ENCODE measurements at regions not wholly inside any gene's neighbourhood (a gene's known extent, or its start where the extent isn't known, plus 50 kb on each side); places are given as distances from the start of the nearest gene placed in this dataset.

DNA sequence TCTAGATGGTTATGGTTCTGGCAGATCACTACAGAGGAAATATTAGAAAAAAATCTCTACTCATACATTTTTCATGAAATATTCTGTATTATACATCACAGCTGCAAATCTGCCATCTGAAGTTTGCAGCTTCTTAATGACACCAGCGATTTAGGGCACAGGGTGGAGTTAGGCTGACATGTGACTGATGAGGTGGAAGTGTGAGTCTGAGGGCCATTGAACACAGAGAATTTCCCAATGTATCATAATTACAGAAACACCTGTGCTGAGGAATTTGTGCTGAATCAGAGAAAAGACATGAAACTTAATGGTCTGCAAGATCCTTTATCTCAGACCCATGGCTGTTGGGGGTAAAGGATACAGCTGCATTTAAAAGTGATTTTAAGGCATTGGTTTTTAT is 2025.6 kb upstream of the AGA start:
- Histone ChIP-seq H3K9me3 (no peaks in the 10 kb centered on the region), H3K36me3 (no peaks in the 10 kb centered on the region), H3K27ac (replicated peaks in 1 of 4) (no peak overlapping the region), H3K4me3 (no peak overlapping the region), H3K4me1 (no peaks in the 10 kb centered on the region), H3K27me3 (no peaks in the 10 kb centered on the region)
- no peak for DNase-seq (ENCODE audit: extremely low spot score)
- intact Hi-C loops (cut with DNase I): no loop called here
- 32% methylated on average over 1 of the region's 1 CpG for WGBS
- TF ChIP-seq EP300 (IDR thresholded peaks at IDR 0.05): no peak
- no peak for TF ChIP-seq POLR2A (IDR thresholded peaks at IDR 0.05; ENCODE audit: low read depth)
- TF ChIP-seq, protein P1, sequence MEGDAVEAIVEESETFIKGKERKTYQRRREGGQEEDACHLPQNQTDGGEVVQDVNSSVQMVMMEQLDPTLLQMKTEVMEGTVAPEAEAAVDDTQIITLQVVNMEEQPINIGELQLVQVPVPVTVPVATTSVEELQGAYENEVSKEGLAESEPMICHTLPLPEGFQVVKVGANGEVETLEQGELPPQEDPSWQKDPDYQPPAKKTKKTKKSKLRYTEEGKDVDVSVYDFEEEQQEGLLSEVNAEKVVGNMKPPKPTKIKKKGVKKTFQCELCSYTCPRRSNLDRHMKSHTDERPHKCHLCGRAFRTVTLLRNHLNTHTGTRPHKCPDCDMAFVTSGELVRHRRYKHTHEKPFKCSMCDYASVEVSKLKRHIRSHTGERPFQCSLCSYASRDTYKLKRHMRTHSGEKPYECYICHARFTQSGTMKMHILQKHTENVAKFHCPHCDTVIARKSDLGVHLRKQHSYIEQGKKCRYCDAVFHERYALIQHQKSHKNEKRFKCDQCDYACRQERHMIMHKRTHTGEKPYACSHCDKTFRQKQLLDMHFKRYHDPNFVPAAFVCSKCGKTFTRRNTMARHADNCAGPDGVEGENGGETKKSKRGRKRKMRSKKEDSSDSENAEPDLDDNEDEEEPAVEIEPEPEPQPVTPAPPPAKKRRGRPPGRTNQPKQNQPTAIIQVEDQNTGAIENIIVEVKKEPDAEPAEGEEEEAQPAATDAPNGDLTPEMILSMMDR (IDR thresholded peaks at IDR 0.05): no peak
- no peak for TF ChIP-seq POLR2AphosphoS5 (IDR thresholded peaks at IDR 0.05)

DNA sequence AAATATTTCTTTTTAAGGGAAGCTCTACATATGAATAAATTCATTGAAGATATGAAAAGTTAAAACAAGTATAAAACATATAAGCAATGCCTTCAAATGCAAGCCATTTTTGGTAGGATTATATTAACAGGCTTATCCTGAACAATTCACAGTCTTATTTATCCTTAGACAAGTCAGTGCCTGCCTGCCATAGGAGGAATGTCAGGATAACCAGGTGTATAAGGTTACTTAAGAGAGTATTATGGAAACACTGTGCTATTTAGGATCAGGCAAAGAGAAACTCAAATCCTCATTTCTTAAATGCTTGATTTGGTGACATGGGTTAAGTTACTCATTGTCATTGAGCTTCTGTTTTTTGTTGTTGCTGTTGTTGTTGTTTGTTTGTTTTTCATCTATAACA is 2029.9 kb upstream of the AGA start:
- H3K4me3 ChIP-seq: no peak overlapping the region
- no peaks in the 10 kb centered on the region for H3K27me3 ChIP-seq
- H3K27ac ChIP-seq (replicated peaks in 1 of 4): no peak overlapping the region
- TF ChIP-seq, protein P1 (IDR thresholded peaks at IDR 0.05): no peak
- TF ChIP-seq POLR2AphosphoS5 (IDR thresholded peaks at IDR 0.05) (no peak), POLR2A (IDR thresholded peaks at IDR 0.05; ENCODE audit: low read depth) (no peak), EP300 (IDR thresholded peaks at IDR 0.05) (no peak)
- H3K36me3 ChIP-seq: no peaks in the 10 kb centered on the region
- intact Hi-C loops (cut with DNase I): no loop called here
- DNase-seq (ENCODE audit: extremely low spot score): no peak
- no peaks in the 10 kb centered on the region for H3K4me1 ChIP-seq
- peaks cover 0 to 5% (median 5%) of the 10 kb centered on the region in 4 donors for H3K9me3 ChIP-seq

DNA sequence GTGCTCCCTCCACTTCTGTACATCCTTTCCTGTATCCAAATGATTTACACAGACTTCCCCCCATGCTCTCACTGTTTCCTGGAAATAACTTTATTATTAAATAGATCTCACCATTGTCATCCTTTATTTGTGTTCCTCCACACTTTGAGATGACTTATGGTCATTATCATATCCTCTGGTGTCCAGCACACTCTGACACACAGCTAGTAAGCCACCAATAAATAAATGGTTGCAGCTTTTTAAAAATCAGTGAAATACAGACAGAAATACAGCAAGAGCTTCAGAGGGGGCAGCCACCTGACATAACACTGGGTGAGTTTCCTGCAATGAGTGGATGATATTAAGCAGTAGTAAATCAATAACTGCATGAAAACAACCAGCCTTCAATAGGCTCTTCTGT is 2036.4 kb upstream of the AGA start:
- H3K4me1 ChIP-seq: no peaks in the 10 kb centered on the region
- DNase-seq (ENCODE audit: extremely low spot score): no peak
- H3K27me3 ChIP-seq: no peaks in the 10 kb centered on the region
- TF ChIP-seq POLR2A (IDR thresholded peaks at IDR 0.05; ENCODE audit: low read depth): no peak
- TF ChIP-seq EP300 (IDR thresholded peaks at IDR 0.05): no peak
- TF ChIP-seq, protein P1 (IDR thresholded peaks at IDR 0.05): no peak
- TF ChIP-seq POLR2AphosphoS5 (IDR thresholded peaks at IDR 0.05): no peak
- no peak overlapping the region for H3K27ac ChIP-seq (replicated peaks in 1 of 4)
- H3K9me3 ChIP-seq: peaks cover 0 to 8% (median 6%) of the 10 kb centered on the region in 4 donors
- H3K4me3 ChIP-seq: no peak overlapping the region
- H3K36me3 ChIP-seq: no peaks in the 10 kb centered on the region
- intact Hi-C loops (cut with DNase I): no loop called here

DNA sequence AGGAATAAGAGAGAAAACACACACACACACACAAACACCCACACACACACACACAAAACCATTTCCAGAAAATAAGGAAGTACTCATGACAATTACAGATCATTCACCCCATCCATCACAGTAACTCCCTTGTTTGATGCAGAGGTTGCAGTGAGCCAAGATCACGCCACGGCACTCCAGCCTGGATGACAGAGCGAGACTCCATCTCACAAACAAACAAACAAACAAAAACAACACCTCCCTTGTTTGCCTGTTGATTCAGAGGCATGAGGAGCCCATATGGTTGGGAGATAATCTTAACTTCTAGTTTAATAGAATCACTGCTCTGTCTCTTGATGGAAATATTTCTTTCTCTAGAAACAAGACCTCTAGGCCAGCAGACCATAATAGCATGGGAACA is 2043.5 kb upstream of the AGA start:
- 66% methylated on average over 3 of the region's 3 CpGs for WGBS
- DNase-seq (ENCODE audit: extremely low spot score): no peak
- no peak overlapping the region for H3K27ac ChIP-seq (replicated peaks in 1 of 4)
- H3K4me3 ChIP-seq: no peak overlapping the region
- H3K9me3 ChIP-seq: no peaks in the 10 kb centered on the region
- no peaks in the 10 kb centered on the region for H3K4me1 ChIP-seq
- intact Hi-C loops (cut with DNase I): no loop called here
- no peaks in the 10 kb centered on the region for H3K36me3 ChIP-seq
- TF ChIP-seq POLR2AphosphoS5 (IDR thresholded peaks at IDR 0.05) (no peak), POLR2A (IDR thresholded peaks at IDR 0.05; ENCODE audit: low read depth) (no peak), EP300 (IDR thresholded peaks at IDR 0.05) (no peak)
- TF ChIP-seq, protein P1 (IDR thresholded peaks at IDR 0.05): no peak
- H3K27me3 ChIP-seq: no peaks in the 10 kb centered on the region

DNA sequence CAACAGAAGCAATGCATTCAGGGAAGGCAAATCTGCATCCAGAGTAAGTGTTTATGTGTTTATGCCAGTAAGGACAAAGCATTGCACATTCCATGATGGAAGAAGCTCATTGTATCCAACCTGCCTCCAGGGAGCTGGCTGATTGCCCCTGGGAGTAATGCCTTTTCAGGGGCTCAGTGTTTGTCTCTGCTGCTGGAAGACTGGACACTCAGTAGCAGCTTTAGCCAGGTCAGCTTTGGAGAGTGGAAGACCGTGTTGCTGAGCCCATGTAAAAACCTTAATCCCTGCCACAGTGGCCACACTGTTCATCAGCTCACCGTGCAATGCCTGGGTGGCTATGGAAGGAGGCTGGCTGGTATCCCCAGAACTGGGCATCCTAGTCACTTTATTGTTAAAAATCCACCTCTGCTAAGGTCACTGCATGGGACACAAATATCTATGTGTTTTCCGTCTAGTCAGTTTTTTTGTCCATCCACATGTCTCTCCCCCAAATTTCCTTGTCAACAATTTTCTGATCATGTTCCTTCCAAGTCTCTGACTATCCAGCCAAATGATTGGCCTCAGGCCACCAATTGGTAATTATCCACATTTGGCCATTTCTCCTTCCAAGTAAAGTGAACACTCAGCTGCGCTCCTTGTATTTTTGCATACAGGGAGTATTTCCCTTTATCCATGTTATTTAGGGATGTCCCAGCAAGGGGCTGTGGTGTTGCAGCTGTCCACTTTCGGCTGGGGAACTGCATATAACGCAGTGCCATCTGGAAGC is 2044.5 kb upstream of the AGA start:
- Histone ChIP-seq H3K4me1 (no peaks in the 10 kb centered on the region), H3K27ac (replicated peaks in 1 of 4) (no peak overlapping the region), H3K4me3 (no peak overlapping the region), H3K36me3 (no peaks in the 10 kb centered on the region), H3K9me3 (no peaks in the 10 kb centered on the region), H3K27me3 (no peaks in the 10 kb centered on the region)
- TF ChIP-seq, protein P1 (IDR thresholded peaks at IDR 0.05): no peak
- TF ChIP-seq EP300 (IDR thresholded peaks at IDR 0.05): no peak
- no peak for TF ChIP-seq POLR2AphosphoS5 (IDR thresholded peaks at IDR 0.05)
- TF ChIP-seq POLR2A (IDR thresholded peaks at IDR 0.05; ENCODE audit: low read depth): no peak
- no peak for DNase-seq (ENCODE audit: extremely low spot score)
- intact Hi-C loops (cut with DNase I): no loop called here
- WGBS: 66% methylated on average over 6 of the region's 6 CpGs

Measured in esophagus muscularis mucosa (tissue), 4 donors.